Effector memory CD4-positive, alpha-beta T cell (primary cell): ENCODE measurements at regions not wholly inside any gene's neighbourhood (a gene's known extent, or its start where the extent isn't known, plus 50 kb on each side); places are given as distances from the start of the nearest gene placed in this dataset.

Source experiments
- DNase-seq, 3 donors: peaks; one replicate each; pipeline ENCODE4 v3.0.0-alpha.2; 2020
- H3K27ac ChIP-seq: 2 replicates; pipeline ENCODE4 v1.7.0; 2013; ENCODE audit warnings: mild to moderate bottlenecking, low read length, moderate library complexity; ENCODE audit not compliant: insufficient read depth, poor library complexity, severe bottlenecking
- H3K27me3 ChIP-seq: replicated peaks from 2 replicates; pipeline ENCODE4 v1.7.0; 2013; ENCODE audit warnings: mild to moderate bottlenecking, low read length; ENCODE audit not compliant: insufficient read depth, control insufficient read depth, poor library complexity, severe bottlenecking
- H3K36me3 ChIP-seq: 2 replicates; pipeline ENCODE4 v1.7.0; 2013; ENCODE audit warnings: mild to moderate bottlenecking, low read length, moderate library complexity; ENCODE audit not compliant: control insufficient read depth, insufficient read depth
- H3K4me1 ChIP-seq: 2 replicates; pipeline ENCODE4 v1.7.0; 2013; ENCODE audit warnings: low read length, mild to moderate bottlenecking; ENCODE audit not compliant: control insufficient read depth, insufficient read depth, poor library complexity, severe bottlenecking
- H3K4me3 ChIP-seq: 2 replicates; pipeline ENCODE4 v1.7.0; 2013; ENCODE audit warnings: low read length, low read depth, mild to moderate bottlenecking; ENCODE audit not compliant: insufficient read depth, poor library complexity, severe bottlenecking
- H3K9me3 ChIP-seq: 2 replicates; pipeline ENCODE4 v1.7.0; 2013; ENCODE audit warnings: mild to moderate bottlenecking, low read length, moderate library complexity; ENCODE audit not compliant: control insufficient read depth

GRCh38 chr5:56356121-56356835 is 123.1 kb upstream of the ANKRD55 start:
- no peaks in the 10 kb centered on the region for H3K27me3 ChIP-seq
- H3K4me1 ChIP-seq: no peaks in the 10 kb centered on the region
- no peak overlapping the region for H3K4me3 ChIP-seq
- DNase-seq: no peak
- no peaks in the 10 kb centered on the region for H3K9me3 ChIP-seq
- no peak overlapping the region for H3K27ac ChIP-seq
- H3K36me3 ChIP-seq: no peaks in the 10 kb centered on the region

- Histone ChIP-seq H3K27ac (no peak overlapping the region), H3K4me3 (no peak overlapping the region), H3K36me3 (no peaks in the 10 kb centered on the region), H3K9me3 (no peaks in the 10 kb centered on the region), H3K4me1 (no peaks in the 10 kb centered on the region), H3K27me3 (no peaks in the 10 kb centered on the region)
- DNase-seq: no peak
Observed at GRCh38 chr5:56354836-56355235, 121.7 kb upstream of the ANKRD55 start.

- Histone ChIP-seq H3K36me3 (no peaks in the 10 kb centered on the region), H3K4me3 (no peak overlapping the region), H3K4me1 (no peaks in the 10 kb centered on the region), H3K27ac (no peak overlapping the region), H3K27me3 (no peaks in the 10 kb centered on the region), H3K9me3 (no peaks in the 10 kb centered on the region)
- DNase-seq: no peak
Observed at GRCh38 chr5:56352808-56353590, 119.9 kb upstream of the ANKRD55 start.

GRCh38 chr5:56350597-56351170 is 117.6 kb upstream of the ANKRD55 start:
- Histone ChIP-seq H3K9me3 (no peaks in the 10 kb centered on the region), H3K36me3 (no peaks in the 10 kb centered on the region), H3K27ac (no peak overlapping the region), H3K4me1 (no peaks in the 10 kb centered on the region), H3K4me3 (no peak overlapping the region), H3K27me3 (no peaks in the 10 kb centered on the region)
- DNase-seq: no peak

GRCh38 chr5:56350011-56350596 is 117.0 kb upstream of the ANKRD55 start:
- Histone ChIP-seq H3K4me3 (no peak overlapping the region), H3K27me3 (no peaks in the 10 kb centered on the region), H3K27ac (no peak overlapping the region), H3K9me3 (no peaks in the 10 kb centered on the region), H3K36me3 (no peaks in the 10 kb centered on the region), H3K4me1 (no peaks in the 10 kb centered on the region)
- no peak for DNase-seq

- H3K9me3 ChIP-seq: no peaks in the 10 kb centered on the region
- DNase-seq: no peak
- no peak overlapping the region for H3K27ac ChIP-seq
- H3K4me3 ChIP-seq: no peak overlapping the region
- H3K36me3 ChIP-seq: no peaks in the 10 kb centered on the region
- no peaks in the 10 kb centered on the region for H3K4me1 ChIP-seq
- H3K27me3 ChIP-seq: no peaks in the 10 kb centered on the region
Observed at GRCh38 chr5:56349461-56349860, 116.3 kb upstream of the ANKRD55 start.

- Histone ChIP-seq H3K27ac (no peak overlapping the region), H3K4me3 (no peak overlapping the region), H3K9me3 (no peaks in the 10 kb centered on the region), H3K4me1 (no peaks in the 10 kb centered on the region), H3K27me3 (no peaks in the 10 kb centered on the region), H3K36me3 (no peaks in the 10 kb centered on the region)
- DNase-seq: no peak
Observed at GRCh38 chr5:56346741-56347535, 113.8 kb upstream of the ANKRD55 start.

GRCh38 chr5:56346044-56346710 is 113.0 kb upstream of the ANKRD55 start:
- Histone ChIP-seq H3K4me1 (no peaks in the 10 kb centered on the region), H3K36me3 (no peaks in the 10 kb centered on the region), H3K9me3 (no peaks in the 10 kb centered on the region), H3K4me3 (no peak overlapping the region), H3K27ac (no peak overlapping the region), H3K27me3 (no peaks in the 10 kb centered on the region)
- no peak for DNase-seq

GRCh38 chr5:56345352-56345751 is 112.2 kb upstream of the ANKRD55 start:
- no peaks in the 10 kb centered on the region for H3K27me3 ChIP-seq
- no peak overlapping the region for H3K27ac ChIP-seq
- H3K4me3 ChIP-seq: no peak overlapping the region
- no peak for DNase-seq
- no peaks in the 10 kb centered on the region for H3K9me3 ChIP-seq
- H3K4me1 ChIP-seq: no peaks in the 10 kb centered on the region
- no peaks in the 10 kb centered on the region for H3K36me3 ChIP-seq
